HepG2 (cell line): ENCODE measurements at regions not wholly inside any gene's neighbourhood (a gene's known extent, or its start where the extent isn't known, plus 50 kb on each side); places are given as distances from the start of the nearest gene placed in this dataset.

Source experiments
- CHCHD3 ChIP-seq: sonication (generic); formaldehyde crosslinking; IDR thresholded peaks from 2 replicates; pipeline ENCODE4 v1.8.0; 2022; ENCODE audit warnings: mild to moderate bottlenecking, missing genetic modification reagents, moderate library complexity
- CHD2 ChIP-seq: IDR thresholded peaks from 2 replicates; pipeline ENCODE4 v1.6.1; 2011; ENCODE audit warnings: low read depth, low read length, improper control_type of control experiment
- FOXA1 ChIP-seq, 2 experiments: fragments of 450-650 bp in 1 of 2; sonication (generic) in 1 of 2; formaldehyde crosslinking in 1 of 2; IDR thresholded peaks; 2 replicates each; pipeline versions ENCODE4 v1.4.0 to v1.6.1; 2016 to 2020; ENCODE audit warnings: missing genetic modification reagents in 1 of 2
- HMGA1 ChIP-seq: sonication (generic); formaldehyde crosslinking; conservative IDR thresholded peaks from 2 replicates; pipeline ENCODE4 v1.4.0; 2020; ENCODE audit warnings: missing genetic modification reagents
- HNF4A ChIP-seq: sonication (generic); formaldehyde crosslinking; IDR thresholded peaks from 2 replicates; pipeline ENCODE4 v1.4.0; 2020; ENCODE audit warnings: missing genetic modification reagents
- POLR2A ChIP-seq, 2 experiments: IDR thresholded peaks; 2 replicates each; pipeline ENCODE4 v1.6.1; 2011; ENCODE audit warnings: low read depth in 2 of 2, low read length in 2 of 2, mild to moderate bottlenecking in 1 of 2, moderate library complexity in 1 of 2; ENCODE audit not compliant: insufficient read depth in 1 of 2
- SIX4 ChIP-seq: sonication (generic); formaldehyde crosslinking; IDR thresholded peaks from 2 replicates; pipeline ENCODE4 v1.4.0; 2020; ENCODE audit warnings: missing genetic modification reagents
- SMAD1 ChIP-seq: sonication (generic); formaldehyde crosslinking; IDR thresholded peaks from 2 replicates; pipeline ENCODE4 v1.4.0; 2020; ENCODE audit warnings: missing genetic modification reagents, low read depth, mild to moderate bottlenecking, borderline replicate concordance
- TARDBP ChIP-seq: sonication (generic); formaldehyde crosslinking; IDR thresholded peaks from 2 replicates; pipeline ENCODE4 v1.8.0; 2022; ENCODE audit warnings: mild to moderate bottlenecking, missing genetic modification reagents
- ZFP41 ChIP-seq: sonication (generic); formaldehyde crosslinking; IDR thresholded peaks from 2 replicates; pipeline ENCODE4 v1.4.0; 2020; ENCODE audit warnings: mild to moderate bottlenecking, missing genetic modification reagents, borderline replicate concordance
- ZKSCAN8 ChIP-seq: IDR thresholded peaks from 2 replicates; pipeline ENCODE4 v1.6.1; 2016; ENCODE audit warnings: borderline replicate concordance, missing genetic modification reagents, missing compliant biosample characterization
- ZNF552 ChIP-seq: sonication (generic); formaldehyde crosslinking; IDR thresholded peaks from 2 replicates; pipeline ENCODE4 v1.9.0; 2022; ENCODE audit warnings: missing genetic modification reagents, mild to moderate bottlenecking, borderline replicate concordance

DNA sequence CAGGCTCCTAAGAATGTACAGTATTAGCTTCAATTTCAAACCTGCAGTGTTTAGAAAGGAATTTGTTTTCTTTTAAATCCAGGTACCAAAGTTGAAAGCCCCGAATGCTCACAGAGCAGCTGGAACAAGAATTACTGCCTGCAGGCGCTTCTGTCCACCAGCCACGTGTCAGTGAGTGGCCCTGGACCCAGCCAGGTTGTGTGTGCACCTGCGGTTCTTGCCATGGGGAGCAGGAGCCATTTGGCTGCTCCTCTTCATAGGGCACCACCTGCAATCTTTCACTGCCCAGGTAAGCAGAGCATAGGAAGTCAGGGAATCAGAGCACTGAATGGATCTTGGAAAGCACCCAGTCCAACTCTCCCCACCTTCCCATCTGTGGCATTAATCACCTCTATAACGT, 79.5 kb upstream of the PIP5K1B start:
- TF ChIP-seq SIX4 (no peak), ZKSCAN8 (CRISPR knock-in tag) (no peak), HMGA1 (no peak), ZFP41 (CRISPR knock-in tag) (no peak), SMAD1 (CRISPR knock-in tag) (no peak), POLR2A (IDR thresholded peaks at IDR 0.05; ENCODE audit: insufficient read depth in 1 of 2, low read depth in 2 of 2, low read length in 2 of 2) (no peak), HNF4A (CRISPR knock-in tag) (no peak), CHCHD3 (CRISPR knock-in tag) (no peak), FOXA1 (IDR thresholded peaks at IDR 0.05) (no peak), FOXA1 (CRISPR knock-in tag; IDR thresholded peaks at IDR 0.05) (no peak), ZNF552 (no peak), CHD2 (no peak), TARDBP (no peak)
